Epidermal melanocyte (primary cell): ENCODE measurements at regions not wholly inside any gene's neighbourhood (a gene's known extent, or its start where the extent isn't known, plus 50 kb on each side); places are given as distances from the start of the nearest gene placed in this dataset.
"Not testable (repeated sequence)": the region's sequence is repeated elsewhere in the genome, so short reads cannot be mapped to it uniquely, and the experiment has no call there.

Experiments used
- DNase-seq: peaks from one replicate; pipeline ENCODE4 v3.0.0; 2011; ENCODE audit warnings: low spot score; ENCODE audit not compliant: insufficient read length

- no peak for DNase-seq
Observed at GRCh38 chr7:131648491-131648890, 92.1 kb upstream of the PODXL start.

GRCh38 chr7:131646203-131646602 is 89.8 kb upstream of the PODXL start:
- DNase-seq: no peak

- no peak for DNase-seq
Observed at GRCh38 chr7:131642429-131642828, 86.0 kb upstream of the PODXL start.

DNA sequence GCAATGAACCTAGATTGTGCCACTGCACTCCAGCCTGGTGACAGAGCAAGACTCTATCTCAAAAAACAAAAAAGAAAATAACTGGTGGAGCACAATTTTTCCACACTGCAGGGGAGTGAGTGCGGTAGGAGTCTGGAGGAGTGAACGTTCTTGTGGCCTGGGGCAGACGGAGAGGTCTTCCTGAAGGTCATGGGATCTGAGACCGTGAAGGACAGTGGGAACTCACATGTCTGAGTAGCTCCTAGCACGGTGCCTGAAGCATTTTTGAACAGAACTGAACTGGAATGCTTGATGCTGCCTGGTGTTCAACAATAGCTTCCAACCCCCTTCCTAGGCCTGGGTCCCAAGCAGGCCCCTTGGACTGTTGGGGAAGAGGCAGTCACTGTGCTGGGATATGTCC is 84.3 kb upstream of the PODXL start:
- no peak for DNase-seq

GRCh38 chr7:131638641-131639430 is 82.4 kb upstream of the PODXL start:
- no peak for DNase-seq

- DNase-seq: no peak
Observed at GRCh38 chr7:131637859-131638258, 81.4 kb upstream of the PODXL start.

- no peak for DNase-seq
Observed at GRCh38 chr7:131636092-131636491, 79.7 kb upstream of the PODXL start.

GRCh38 chr7:131634197-131634596 is 77.8 kb upstream of the PODXL start:
- DNase-seq: not testable (repeated sequence)

DNA sequence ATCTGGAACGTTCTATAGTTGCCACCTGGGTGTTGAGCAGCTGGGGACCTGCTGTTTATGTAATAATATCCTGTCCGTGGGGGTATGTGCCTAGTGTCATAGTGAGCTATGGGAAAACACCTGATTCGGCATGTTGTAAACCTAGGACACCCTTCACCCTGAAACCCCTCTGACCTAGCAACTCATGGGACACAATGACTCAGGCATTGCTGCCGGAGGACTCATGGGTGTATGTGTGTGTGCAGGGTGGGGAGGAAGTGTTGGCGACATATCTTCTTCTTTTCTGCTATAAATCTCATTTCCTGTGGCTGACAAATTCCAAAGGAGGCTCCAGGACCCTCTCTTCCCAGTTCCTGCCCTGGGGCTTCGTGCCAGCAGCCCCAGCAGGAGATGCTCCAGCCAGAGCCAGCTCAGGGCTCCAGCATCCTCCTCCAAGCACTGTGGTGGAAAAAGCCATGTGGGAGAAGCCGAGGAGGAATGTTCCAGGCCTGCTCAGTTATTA is 77.0 kb upstream of the PODXL start:
- DNase-seq: no peak

DNA sequence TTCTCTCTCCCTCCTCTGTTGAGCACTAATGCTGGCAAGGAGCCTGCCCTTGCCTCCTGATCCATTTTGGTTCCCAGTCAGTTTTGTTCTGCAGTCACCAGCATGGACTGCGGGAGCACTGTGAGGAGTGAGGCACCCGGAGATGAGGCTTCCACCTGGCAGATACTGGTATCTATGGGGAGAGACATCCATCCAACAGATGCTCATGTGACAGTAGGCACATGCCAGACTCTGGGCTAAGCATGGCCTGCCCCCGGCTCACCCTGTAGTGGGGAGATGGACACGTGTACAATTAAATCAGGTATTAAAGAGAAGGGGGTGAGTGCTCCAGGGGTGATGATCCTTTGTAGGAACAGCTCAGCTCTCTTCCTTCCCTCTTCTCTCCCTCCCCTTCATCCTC is 74.0 kb upstream of the PODXL start:
- no peak for DNase-seq

DNA sequence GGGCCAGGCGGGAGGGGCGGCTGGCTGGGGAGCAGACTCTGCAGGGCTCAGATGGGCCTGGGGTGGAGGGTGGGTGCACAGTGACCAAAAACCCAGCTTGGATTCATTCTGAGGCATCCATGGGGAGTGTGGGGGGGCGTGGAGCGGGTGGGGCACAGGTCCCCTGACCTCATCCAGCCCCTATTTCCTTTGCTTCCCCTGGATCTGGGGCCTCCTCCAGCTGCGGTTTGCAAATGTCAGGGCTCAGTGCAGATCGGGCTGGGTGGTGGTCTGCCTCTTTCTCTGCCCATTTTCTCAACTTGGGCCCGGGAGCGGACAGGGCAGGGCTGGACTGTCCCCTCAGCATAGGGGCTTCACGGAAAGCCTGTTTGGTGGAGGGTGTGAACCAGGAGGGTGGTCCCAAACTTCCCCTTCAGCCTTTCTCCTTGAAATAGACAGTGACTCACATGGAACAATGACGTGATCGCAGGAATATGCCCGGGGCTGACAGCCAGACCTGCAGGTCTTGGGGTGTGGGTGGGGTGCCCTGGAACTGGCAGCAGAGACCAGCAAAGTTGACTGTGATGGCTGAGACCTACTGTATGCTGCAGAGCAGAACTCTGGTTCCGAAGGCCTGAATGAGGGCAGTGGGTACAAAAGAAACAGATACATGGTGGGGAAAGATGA is 72.9 kb upstream of the PODXL start:
- no peak for DNase-seq

DNA sequence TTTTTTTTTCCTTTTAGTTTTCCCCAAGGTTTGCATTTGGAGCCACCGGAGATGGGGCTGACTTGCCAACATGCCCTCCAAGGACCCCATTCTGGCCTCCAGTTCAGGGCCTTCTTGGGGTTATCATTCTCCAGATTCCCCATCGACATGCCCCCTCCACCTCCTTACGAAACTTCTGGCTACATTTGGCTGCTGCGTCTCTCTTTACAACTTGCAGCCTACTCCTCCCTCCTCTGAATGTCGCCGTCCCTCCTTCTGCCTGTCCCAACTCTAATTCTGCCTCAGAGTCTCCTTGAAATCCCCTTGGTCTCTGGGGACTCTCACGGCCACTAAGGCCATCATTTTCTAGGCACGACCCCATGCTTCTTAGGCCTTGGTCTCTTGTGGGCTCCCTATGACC is 72.2 kb upstream of the PODXL start:
- no peak for DNase-seq

DNA sequence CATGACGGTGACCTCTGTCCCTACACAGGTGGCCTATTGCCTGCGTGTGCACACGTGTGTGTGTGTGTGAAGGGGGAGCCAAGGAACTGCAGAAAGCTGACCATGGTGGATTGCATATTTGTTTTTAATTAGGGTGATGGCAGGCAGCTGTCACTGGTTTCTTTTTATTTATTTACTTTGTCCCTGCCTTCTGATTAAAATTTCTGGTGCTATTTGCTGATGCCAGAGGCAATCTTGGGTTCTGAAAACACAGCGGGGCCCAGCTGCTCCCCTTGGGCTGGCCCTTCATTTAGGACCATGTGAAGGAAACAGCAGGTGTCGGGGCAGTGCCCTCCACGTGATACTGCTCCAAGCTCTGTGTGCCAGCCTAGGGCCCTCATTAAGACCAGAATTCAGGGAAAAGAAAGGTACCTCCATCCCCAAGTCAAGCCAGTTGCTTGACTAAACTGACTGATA is 71.3 kb upstream of the PODXL start:
- DNase-seq: no peak

DNA sequence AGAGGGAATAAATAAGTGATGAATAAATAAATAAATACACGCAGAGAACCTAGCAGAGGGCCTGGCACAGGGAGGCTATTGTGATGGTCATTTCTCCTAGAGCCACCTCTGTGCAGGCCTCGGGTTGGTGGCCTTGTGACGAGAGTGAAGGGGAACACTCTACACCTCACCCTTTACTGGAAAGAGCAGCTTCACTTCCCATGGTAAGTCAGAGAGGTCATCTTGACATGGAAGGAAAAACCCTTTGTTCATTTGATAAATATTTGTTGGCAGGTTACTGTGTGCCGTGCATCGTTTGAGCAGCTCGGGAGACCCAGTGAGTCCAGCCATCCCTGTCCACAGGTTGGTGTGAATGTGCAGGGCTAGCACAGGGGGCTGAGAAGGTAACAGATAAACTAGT is 70.2 kb upstream of the PODXL start:
- DNase-seq: no peak

DNA sequence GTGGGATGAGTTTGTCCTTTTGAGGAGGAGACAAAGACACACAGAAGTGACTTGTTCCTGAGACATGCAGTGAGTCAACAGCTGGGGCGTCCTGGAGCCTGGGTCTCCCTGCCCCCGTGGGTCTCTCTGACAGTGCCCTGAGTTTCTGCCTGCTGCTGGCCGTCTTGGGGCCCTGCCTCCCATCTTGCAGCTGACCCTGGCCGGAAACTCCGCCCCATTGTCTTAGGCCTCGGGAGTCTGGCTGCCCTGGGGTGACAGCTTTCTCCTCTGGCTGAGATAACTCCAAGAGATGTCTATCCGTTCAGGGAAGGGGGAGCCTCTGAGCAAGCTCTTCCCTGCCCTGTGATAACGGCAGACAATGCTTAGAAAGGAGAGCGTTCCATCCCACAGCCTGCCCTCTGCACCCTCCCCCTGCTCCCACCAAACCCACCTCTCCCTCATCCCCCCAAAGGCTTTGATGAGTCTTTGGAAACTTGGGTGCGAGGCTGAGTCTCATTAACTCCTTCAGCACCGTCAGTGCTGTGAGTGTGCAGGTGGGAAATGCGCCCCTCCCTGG is 69.5 kb upstream of the PODXL start:
- no peak for DNase-seq

GRCh38 chr7:131625345-131625744 is 68.9 kb upstream of the PODXL start:
- not testable (repeated sequence) for DNase-seq

DNA sequence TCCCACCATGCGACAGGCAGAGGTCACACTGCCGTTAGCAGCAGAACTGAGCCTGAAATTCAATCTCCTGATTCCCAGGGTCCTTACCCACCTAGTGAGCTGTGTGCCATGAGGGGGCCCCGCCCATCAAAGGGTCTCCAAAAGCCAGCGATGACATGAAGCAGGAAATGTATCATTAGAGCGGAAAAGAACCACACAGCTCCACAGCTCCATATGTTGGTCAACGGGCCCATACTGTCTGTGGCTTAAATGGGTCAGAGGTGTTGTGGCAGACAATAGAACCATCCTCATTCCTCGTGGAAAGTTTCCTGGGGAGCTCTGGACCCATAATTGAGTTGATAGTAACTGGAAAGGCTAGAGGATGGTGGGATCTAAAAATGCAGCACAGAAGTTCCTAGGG is 68.1 kb upstream of the PODXL start:
- DNase-seq: no peak

DNA sequence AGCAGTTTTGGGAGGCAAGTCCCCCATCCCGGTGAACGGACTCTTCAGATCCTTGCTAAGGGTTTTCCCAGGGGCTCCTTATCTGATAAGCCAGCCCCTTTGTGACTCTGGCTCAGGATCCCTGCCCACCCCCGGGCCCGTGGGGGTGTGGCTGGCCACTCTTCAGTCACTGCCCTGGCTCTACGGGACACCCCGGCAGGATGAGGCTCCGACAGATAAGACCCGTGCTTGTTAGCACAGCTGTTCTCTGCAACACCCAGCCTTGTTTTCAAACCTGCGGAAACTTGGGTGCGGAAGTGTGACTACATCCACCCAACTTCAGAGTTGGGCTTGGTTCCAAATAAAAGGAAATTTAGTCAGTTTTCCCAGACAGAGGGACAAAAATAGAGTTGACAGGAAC is 66.7 kb upstream of the PODXL start:
- no peak for DNase-seq

GRCh38 chr7:131621652-131622051 is 65.2 kb upstream of the PODXL start:
- no peak for DNase-seq

GRCh38 chr7:131620673-131621609 is 64.5 kb upstream of the PODXL start:
- DNase-seq: no peak
